ENCODE measurements at regions not wholly inside any gene's neighbourhood (a gene's known extent, or its start where the extent isn't known, plus 50 kb on each side); places are given as distances from the start of the nearest gene placed in this dataset.

GRCh38 chr18:78090584-78090983 lies 840.9 kb downstream of the GALR1 start:
- CTCF ChIA-PET (ENCODE audit: low intra/inter-chr PET ratio, low total read pairs): no interaction called here

GRCh38 chr18:78092901-78093300 lies 843.3 kb downstream of the GALR1 start:
- no peaks in the 10 kb centered on the region for H4K20me1 ChIP-seq (ENCODE audit: insufficient read depth, low read length)
- H3K27ac ChIP-seq (ENCODE audit: extremely low read length, insufficient read depth, low read length): no peak overlapping the region
- H3K4me3 ChIP-seq (replicated peaks in 1 of 3; ENCODE audit: insufficient read depth in 1 of 3, low read depth in 2 of 3, low read length in 3 of 3): no peak overlapping the region
- no peaks in the 10 kb centered on the region for H3K36me3 ChIP-seq (replicated peaks in 1 of 2; ENCODE audit: control insufficient read depth in 1 of 2, insufficient read depth in 2 of 2, low read length in 2 of 2)
- no peaks in the 10 kb centered on the region for H3K9me3 ChIP-seq (ENCODE audit: low read length)
- H2AFZ ChIP-seq (ENCODE audit: low read length): no peak overlapping the region
- no peak overlapping the region for H3K4me2 ChIP-seq (ENCODE audit: low read depth, low read length)
- 0% methylated on average over 2 of the region's 2 CpGs for WGBS (ENCODE audit: low lambda C conversion rate)
- no TSS peak for BruUV-seq (replicated peaks)
- peaks cover 0 to 6% of the 10 kb centered on the region in 2 experiments; a peak in 2 of 5 replicates for H3K27me3 ChIP-seq (ENCODE audit: control insufficient read depth in 1 of 2, insufficient read depth in 2 of 2, low read length in 2 of 2)
- DNase-seq (ENCODE audit: low spot score): no peak
- ChIA-PET CTCF (ENCODE audit: low intra/inter-chr PET ratio, low total read pairs) (no interaction called here), POLR2A (no interaction called here)
- H3K4me1 ChIP-seq (ENCODE audit: insufficient read depth, low read length): no peaks in the 10 kb centered on the region
- FAIRE-seq: no peak
- ATAC-seq: no peak
- in situ Hi-C loops (cut with HindIII; ENCODE audit: extremely low pct_ligation_motif_present, low pct_unique_long_range_greater_than_20kb): no loop called here
- H3K9ac ChIP-seq (ENCODE audit: insufficient read depth, low read depth, low read length): no peak overlapping the region
- intact Hi-C loops (cut with micrococcal nuclease; ENCODE audit: unreplicated experiment): no loop called here
- no peaks in the 10 kb centered on the region for H3K79me2 ChIP-seq (ENCODE audit: insufficient read depth, low read length)
- no peak for TF ChIP-seq XRCC5 (optimal IDR thresholded peaks at IDR 0.05; ENCODE audit: low read length)
- no peak for TF ChIP-seq ZNF10 (CRISPR knock-in tag; IDR thresholded peaks at IDR 0.05; ENCODE audit: borderline replicate concordance, low read depth)
- no peak for TF ChIP-seq ZNF33A (CRISPR knock-in tag; IDR thresholded peaks at IDR 0.05; ENCODE audit: borderline replicate concordance)
- no peak for TF ChIP-seq ZNF609 (CRISPR knock-in tag; IDR thresholded peaks at IDR 0.05; ENCODE audit: borderline replicate concordance)
- TF ChIP-seq REST (IDR thresholded peaks at IDR 0.05; ENCODE audit: borderline replicate concordance in 1 of 2, low read depth in 1 of 2, low read length in 2 of 2): no peak
- no peak for TF ChIP-seq ZNF616 (CRISPR knock-in tag; IDR thresholded peaks at IDR 0.05; ENCODE audit: low read depth)
- TF ChIP-seq ZNF670 (CRISPR knock-in tag; IDR thresholded peaks at IDR 0.05; ENCODE audit: borderline replicate concordance): no peak

More at GRCh38 chr18:78090584-78090983, 840.9 kb downstream of the GALR1 start:
- peaks cover 0 to 12% of the 10 kb centered on the region in 2 experiments; a peak in 2 of 5 replicates for H3K27me3 ChIP-seq (ENCODE audit: control insufficient read depth in 1 of 2, insufficient read depth in 2 of 2, low read length in 2 of 2)
- no peak for TF ChIP-seq ZSCAN25 (CRISPR knock-in tag; IDR thresholded peaks at IDR 0.05)
- TF ChIP-seq ZSCAN21 (CRISPR knock-in tag; IDR thresholded peaks at IDR 0.05; ENCODE audit: borderline replicate concordance): no peak
- TF ChIP-seq KAT2B (IDR thresholded peaks at IDR 0.05; ENCODE audit: borderline replicate concordance, low read depth, low read length): no peak
- ATAC-seq: no peak
- no peak overlapping the region for H2AFZ ChIP-seq (ENCODE audit: low read length)
- in situ Hi-C loops (cut with HindIII; ENCODE audit: extremely low pct_ligation_motif_present, low pct_unique_long_range_greater_than_20kb) (no loop called here), intact Hi-C loops (cut with micrococcal nuclease; ENCODE audit: unreplicated experiment) (no loop called here)
- no peak overlapping the region for H3K9ac ChIP-seq (ENCODE audit: insufficient read depth, low read depth, low read length)
- no peak overlapping the region for H3K27ac ChIP-seq (ENCODE audit: extremely low read length, insufficient read depth, low read length)
- POLR2A ChIA-PET: no interaction called here
- H3K9me3 ChIP-seq (ENCODE audit: low read length): no peaks in the 10 kb centered on the region
- BruUV-seq (replicated peaks): no TSS peak
- no peaks in the 10 kb centered on the region for H3K36me3 ChIP-seq (replicated peaks in 1 of 2; ENCODE audit: control insufficient read depth in 1 of 2, insufficient read depth in 2 of 2, low read length in 2 of 2)
- H3K4me2 ChIP-seq (ENCODE audit: low read depth, low read length): no peak overlapping the region
- H3K4me3 ChIP-seq (replicated peaks in 1 of 3; ENCODE audit: insufficient read depth in 1 of 3, low read depth in 2 of 3, low read length in 3 of 3): no peak overlapping the region
- no peak for FAIRE-seq
- DNase-seq (ENCODE audit: low spot score): no peak
- 55% methylated on average over 11 of the region's 11 CpGs for WGBS (ENCODE audit: low lambda C conversion rate)
- no peaks in the 10 kb centered on the region for H3K79me2 ChIP-seq (ENCODE audit: insufficient read depth, low read length)
- H4K20me1 ChIP-seq (ENCODE audit: insufficient read depth, low read length): no peaks in the 10 kb centered on the region
- no peaks in the 10 kb centered on the region for H3K4me1 ChIP-seq (ENCODE audit: insufficient read depth, low read length)

Data from HepG2 (cell line).